Endothelial cell of umbilical vein (primary cell): ENCODE measurements at regions not wholly inside any gene's neighbourhood (a gene's known extent, or its start where the extent isn't known, plus 50 kb on each side); places are given as distances from the start of the nearest gene placed in this dataset.

Experiments
- BruUV-seq: library from RNA; stranded (reverse); fragments of 400-500 nt; replicated peaks from 2 replicates; lab custom pipeline; 2021; lab: Mats Ljungman, UMichigan
- CTCF ChIA-PET: fragments of 300-600, 350-600 bp; sonication (Branson Sonifier 250); formaldehyde crosslinking; loops from one replicate; lab custom pipeline; 2021; ENCODE audit warnings: antibody characterized with exemption, inconsistent platforms; lab: Charles Lee
- POLR2A ChIA-PET: fragments of 300-600, 350-600 bp; sonication (Branson Sonifier 250); formaldehyde crosslinking; loops from one replicate; lab custom pipeline; 2021; ENCODE audit warnings: antibody characterized with exemption, inconsistent platforms; lab: Charles Lee
- DNase-seq: peaks from one replicate; pipeline ENCODE4 v3.0.0-alpha.2; 2011; ENCODE audit warnings: low read depth, low spot score
- FAIRE-seq: peaks from 2 replicates; lab custom pipeline; 2011; peaks lifted over from hg19 to GRCh38; lab: Jason Lieb, UNC
- H2AFZ ChIP-seq: 2 replicates; pipeline ENCODE4 v1.6.0; 2012; ENCODE audit warnings: low read depth, low read length, control low read depth, inconsistent platforms
- H3K27ac ChIP-seq: 2 replicates; pipeline ENCODE4 v1.5.1; 2011; ENCODE audit warnings: low read depth, mild to moderate bottlenecking, control low read depth, low read length, moderate library complexity; ENCODE audit not compliant: insufficient read depth
- H3K27me3 ChIP-seq, 2 experiments: 2 replicates each; pipeline versions ENCODE4 v1.6.0 to v1.6.1; 2011; ENCODE audit warnings: low read length in 2 of 2, mixed read lengths in 1 of 2; ENCODE audit not compliant: control insufficient read depth in 2 of 2, insufficient read depth in 2 of 2
- H3K36me3 ChIP-seq, 2 experiments: 2 replicates in 1 of 2; 3 replicates in 1 of 2; pipeline ENCODE4 v1.5.1; 2011; ENCODE audit warnings: low read length in 2 of 2, mild to moderate bottlenecking in 1 of 2, moderate library complexity in 1 of 2; ENCODE audit not compliant: control insufficient read depth in 2 of 2, insufficient read depth in 2 of 2; ENCODE audit errors: extremely low read depth in 1 of 2
- H3K4me1 ChIP-seq: 3 replicates; pipeline ENCODE4 v1.5.1; 2011; ENCODE audit warnings: mild to moderate bottlenecking, low read length; ENCODE audit not compliant: control insufficient read depth, insufficient read depth; ENCODE audit errors: extremely low read depth
- H3K4me2 ChIP-seq: 2 replicates; pipeline ENCODE4 v1.6.1; 2011; ENCODE audit warnings: low read length, control low read depth, mixed read lengths; ENCODE audit not compliant: insufficient read depth
- H3K4me3 ChIP-seq, 3 experiments: fragments of 200-600 bp in 1 of 3; sonication (generic), shearing (Covaris generic) in 1 of 3; replicated peaks in 1 of 3; 2 replicates each; pipeline ENCODE4 v1.5.1; 2011 to 2016; ENCODE audit warnings: control low read depth in 3 of 3, low read length in 3 of 3, mild to moderate bottlenecking in 2 of 3, inconsistent platforms in 1 of 3, low read depth in 1 of 3, moderate library complexity in 1 of 3; ENCODE audit not compliant: insufficient read depth in 1 of 3
- H3K79me2 ChIP-seq: 2 replicates; pipeline ENCODE4 v1.6.0; 2012; ENCODE audit warnings: low read length, inconsistent platforms; ENCODE audit not compliant: control insufficient read depth, insufficient read depth
- H3K9ac ChIP-seq: replicated peaks from 2 replicates; pipeline ENCODE3; 2011; ENCODE audit warnings: low read length, control low read depth; ENCODE audit not compliant: insufficient read depth; ENCODE audit errors: extremely low read depth
- H3K9me1 ChIP-seq: replicated peaks from 3 replicates; pipeline ENCODE4 v1.6.0; 2011; ENCODE audit warnings: mild to moderate bottlenecking, low read length; ENCODE audit not compliant: control insufficient read depth, insufficient read depth; ENCODE audit errors: extremely low read depth
- H3K9me3 ChIP-seq: replicated peaks from 2 replicates; pipeline ENCODE4 v1.5.1; 2012; ENCODE audit warnings: low read length, inconsistent platforms; ENCODE audit not compliant: control insufficient read depth, insufficient read depth
- H4K20me1 ChIP-seq: replicated peaks from 2 replicates; pipeline ENCODE3; 2011; ENCODE audit warnings: mild to moderate bottlenecking, low read length; ENCODE audit not compliant: control insufficient read depth, insufficient read depth; ENCODE audit errors: extremely low read depth
- CTCF ChIP-seq, 2 donors: IDR thresholded peaks; 1 replicate in 1 of 2; 2 replicates in 1 of 2; pipeline ENCODE4 v1.5.1; 2011; ENCODE audit warnings: low read length in 2 of 2, mild to moderate bottlenecking in 2 of 2, moderate library complexity in 2 of 2, control low read depth in 1 of 2, inconsistent platforms in 1 of 2, low read depth in 1 of 2; ENCODE audit not compliant: insufficient read depth in 1 of 2; ENCODE audit errors: extremely low read depth in 1 of 2
- EZH2 ChIP-seq: IDR thresholded peaks from 2 replicates; pipeline ENCODE4 v1.6.1; 2012; ENCODE audit warnings: borderline replicate concordance, low read depth, mild to moderate bottlenecking, moderate library complexity, low read length, inconsistent platforms; ENCODE audit not compliant: severe bottlenecking
- FOS ChIP-seq: IDR thresholded peaks from 2 replicates; pipeline ENCODE4 v1.6.1; 2011; ENCODE audit warnings: mild to moderate bottlenecking, low read length, moderate library complexity, borderline replicate concordance; ENCODE audit not compliant: insufficient read depth
- GATA2 ChIP-seq: IDR thresholded peaks from 2 replicates; pipeline ENCODE4 v1.7.0; 2011; ENCODE audit warnings: low read depth, mild to moderate bottlenecking, moderate library complexity, mixed read lengths, low read length; ENCODE audit not compliant: insufficient read length, insufficient read depth
- JUN ChIP-seq: IDR thresholded peaks from 2 replicates; pipeline ENCODE4 v1.6.1; 2011; ENCODE audit warnings: borderline replicate concordance, low read depth; ENCODE audit not compliant: insufficient read length, insufficient read depth
- MAX ChIP-seq: IDR thresholded peaks from 2 replicates; pipeline ENCODE4 v1.6.1; 2011; ENCODE audit not compliant: insufficient read depth, insufficient read length
- MYC ChIP-seq: IDR thresholded peaks from one replicate; pipeline ENCODE4 v1.6.1; 2011; ENCODE audit warnings: mild to moderate bottlenecking, low read depth, low read length
- POLR2A ChIP-seq: IDR thresholded peaks from 2 replicates; pipeline ENCODE4 v1.6.1; 2012; ENCODE audit warnings: low read depth, mild to moderate bottlenecking, control low read depth, low read length
- POLR2AphosphoS5 ChIP-seq: IDR thresholded peaks from 2 replicates; pipeline ENCODE4 v1.6.1; 2012; ENCODE audit warnings: low read depth, mild to moderate bottlenecking, control low read depth, low read length, moderate library complexity; ENCODE audit not compliant: insufficient read depth
- dilution Hi-C: fragments of 300-500 bp; cut with MboI; formaldehyde crosslinking; loops from one replicate; pipeline ENCODE4 v1.15.0; 2019; ENCODE audit warnings: low sequenced_read_pairs; ENCODE audit not compliant: extremely low pct_ligation_motif_present
- intact Hi-C: fragments of 100-400 bp; cut with micrococcal nuclease; formaldehyde crosslinking; loops from one replicate; pipeline ENCODE4 v1.10.0; 2022

- BruUV-seq, result no TSS peak
- Histone ChIP-seq H3K36me3 (no peaks in the 10 kb centered on the region), H3K4me3 (no peak overlapping the region), H3K9ac (no peak overlapping the region), H3K4me2 (no peak overlapping the region), H3K4me1 (no peaks in the 10 kb centered on the region), H3K9me3 (no peaks in the 10 kb centered on the region), H3K27ac (no peak overlapping the region), H2AFZ (no peak overlapping the region), H3K9me1 (no peaks in the 10 kb centered on the region), H3K79me2 (no peaks in the 10 kb centered on the region), H3K27me3 (no peaks in the 10 kb centered on the region), H4K20me1 (no peaks in the 10 kb centered on the region)
- DNase-seq, result no peak
- intact Hi-C loops, result no loop called here
- no peak for FAIRE-seq
- ChIA-PET CTCF (interaction anchor here (1.4 kb wide), 1 partner anchor 17 kb away, joined by 6 read pairs; no protein-coding TSS in a partner anchor), POLR2A (no interaction called here)
- dilution Hi-C loops, result no loop called here
- no peak for TF ChIP-seq MYC
- TF ChIP-seq EZH2, result no peak
- no peak for TF ChIP-seq GATA2
- TF ChIP-seq MAX, result no peak
- no peak for TF ChIP-seq CTCF (IDR thresholded peaks at IDR 0.05; ENCODE audit: extremely low read depth in 1 of 2, insufficient read depth in 1 of 2, low read depth in 1 of 2, low read length in 2 of 2)
- TF ChIP-seq POLR2A, result no peak
- no peak for TF ChIP-seq POLR2AphosphoS5
- no peak for TF ChIP-seq FOS
- no peak for TF ChIP-seq JUN
Measured at GRCh38 chr18:6504605-6505497, 90.1 kb upstream of the L3MBTL4 start.
